IMR-90 (cell line): ENCODE measurements at regions not wholly inside any gene's neighbourhood (a gene's known extent, or its start where the extent isn't known, plus 50 kb on each side); places are given as distances from the start of the nearest gene placed in this dataset.

Experiments used
- ATAC-seq: fragments of 200-7000 bp; cut with Tn5 transposase; 2 replicates; pipeline ENCODE4 v1.9.1; 2020; ENCODE audit warnings: low read depth, mild to moderate bottlenecking, moderate library complexity
- BruUV-seq: library from RNA; stranded (reverse); fragments of 400-500 nt; replicated peaks from 2 replicates; lab custom pipeline; 2021; lab: Mats Ljungman, UMichigan
- CTCF ChIA-PET: fragments of 300-600 bp; formaldehyde crosslinking; extraction: SDS; loops from one replicate; lab custom pipeline; 2021; ENCODE audit warnings: antibody characterized with exemption; lab: Yijun Ruan, JAX
- POLR2A ChIA-PET: fragments of 300-600 bp; sonication (Branson Sonifier 250); formaldehyde crosslinking; loops from one replicate; lab custom pipeline; 2022; ENCODE audit warnings: antibody characterized with exemption; ENCODE audit not compliant: unreplicated experiment; lab: Charles Lee
- DNase-seq: peaks from one replicate; pipeline ENCODE4 v3.0.0; 2013
- H2AFZ ChIP-seq: replicated peaks from 2 replicates; pipeline ENCODE3; 2013; ENCODE audit warnings: low read length, mild to moderate bottlenecking; ENCODE audit not compliant: poor library complexity
- H2AK5ac ChIP-seq: 2 replicates; pipeline ENCODE4 v1.6.1; 2013; ENCODE audit warnings: low read depth, low read length, inconsistent platforms
- H2AK9ac ChIP-seq: replicated peaks from 2 replicates; pipeline ENCODE3; 2013; ENCODE audit warnings: mild to moderate bottlenecking, low read depth, low read length, moderate library complexity; ENCODE audit not compliant: poor library complexity
- H2BK120ac ChIP-seq: 2 replicates; pipeline ENCODE4 v1.6.1; 2013; ENCODE audit warnings: low read depth, low read length, inconsistent platforms
- H2BK15ac ChIP-seq: 3 replicates; pipeline ENCODE4 v1.6.1; 2013; ENCODE audit warnings: low read depth, low read length, inconsistent platforms
- H2BK20ac ChIP-seq: 2 replicates; pipeline ENCODE4 v1.6.1; 2013; ENCODE audit warnings: low read depth, mild to moderate bottlenecking, inconsistent platforms, low read length, moderate library complexity
- H2BK5ac ChIP-seq: 2 replicates; pipeline ENCODE4 v1.6.1; 2013; ENCODE audit warnings: mild to moderate bottlenecking, low read depth, low read length, inconsistent platforms; ENCODE audit not compliant: poor library complexity, severe bottlenecking
- H3K14ac ChIP-seq: replicated peaks from 2 replicates; pipeline ENCODE4 v1.6.1; 2013; ENCODE audit warnings: low read depth, low read length, inconsistent platforms
- H3K18ac ChIP-seq: 2 replicates; pipeline ENCODE4 v1.6.1; 2013; ENCODE audit warnings: low read depth, low read length, control low read depth
- H3K23ac ChIP-seq: 2 replicates; pipeline ENCODE4 v1.6.1; 2013; ENCODE audit warnings: low read depth, low read length, inconsistent platforms
- H3K27ac ChIP-seq: 2 replicates; pipeline ENCODE4 v1.5.1; 2013; ENCODE audit warnings: mild to moderate bottlenecking, control low read depth, low read length; ENCODE audit not compliant: insufficient read depth
- H3K27me3 ChIP-seq: 2 replicates; pipeline ENCODE4 v1.6.1; 2013; ENCODE audit warnings: low read length; ENCODE audit not compliant: control insufficient read depth, insufficient read depth
- H3K36me3 ChIP-seq: 2 replicates; pipeline ENCODE4 v1.6.1; 2013; ENCODE audit warnings: low read length, mixed read lengths; ENCODE audit not compliant: control insufficient read depth, insufficient read depth
- H3K4ac ChIP-seq: 2 replicates; pipeline ENCODE4 v1.6.1; 2013; ENCODE audit warnings: low read depth, low read length, inconsistent platforms
- H3K4me1 ChIP-seq: 2 replicates; pipeline ENCODE4 v1.6.1; 2013; ENCODE audit warnings: low read length, mixed read lengths; ENCODE audit not compliant: control insufficient read depth, insufficient read depth
- H3K4me2 ChIP-seq: 2 replicates; pipeline ENCODE4 v1.6.1; 2013; ENCODE audit warnings: low read depth, mild to moderate bottlenecking, control low read depth, low read length, moderate library complexity
- H3K4me3 ChIP-seq: 2 replicates; pipeline ENCODE4 v1.5.1; 2013; ENCODE audit warnings: low read depth, mild to moderate bottlenecking, control low read depth, low read length, moderate library complexity; ENCODE audit not compliant: insufficient read depth
- H3K56ac ChIP-seq: 2 replicates; pipeline ENCODE4 v1.6.1; 2013; ENCODE audit warnings: low read length, inconsistent platforms; ENCODE audit not compliant: insufficient read depth; ENCODE audit errors: extremely low read depth
- H3K79me1 ChIP-seq, 2 experiments: 2 replicates each; pipeline ENCODE4 v1.6.1; 2013; ENCODE audit warnings: low read length in 2 of 2, inconsistent platforms in 1 of 2, low read depth in 1 of 2
- H3K9ac ChIP-seq: 2 replicates; pipeline ENCODE4 v1.6.1; 2013; ENCODE audit warnings: low read depth, low read length, control low read depth
- H3K9me1 ChIP-seq: 2 replicates; pipeline ENCODE4 v1.6.1; 2013; ENCODE audit warnings: low read length, inconsistent platforms; ENCODE audit not compliant: insufficient read depth
- H3K9me3 ChIP-seq: 2 replicates; pipeline ENCODE4 v1.6.1; 2013; ENCODE audit warnings: low read length; ENCODE audit not compliant: control insufficient read depth, insufficient read depth
- H4K20me1 ChIP-seq: 2 replicates; pipeline ENCODE4 v1.6.1; 2013; ENCODE audit warnings: low read length, inconsistent platforms; ENCODE audit not compliant: insufficient read depth
- H4K5ac ChIP-seq: 2 replicates; pipeline ENCODE4 v1.6.1; 2013; ENCODE audit warnings: mild to moderate bottlenecking, low read depth, low read length, control low read depth
- H4K8ac ChIP-seq, 2 experiments: 2 replicates each; pipeline ENCODE4 v1.6.1; 2013; ENCODE audit warnings: low read depth in 2 of 2, low read length in 2 of 2, control low read depth in 1 of 2, inconsistent platforms in 1 of 2
- H4K91ac ChIP-seq: 2 replicates; pipeline ENCODE4 v1.6.1; 2013; ENCODE audit warnings: low read depth, low read length, inconsistent platforms; ENCODE audit not compliant: insufficient read depth
- BHLHE40 ChIP-seq: fragments of 150-350 bp; IDR thresholded peaks from 2 replicates; pipeline ENCODE4 v1.6.1; 2016; ENCODE audit warnings: mild to moderate bottlenecking, low read depth, low read length
- CHD1 ChIP-seq: IDR thresholded peaks from 2 replicates; pipeline ENCODE4 v1.6.1; 2012; ENCODE audit warnings: low read depth, low read length, improper control_type of control experiment
- CTCF ChIP-seq: conservative IDR thresholded peaks from 2 replicates; pipeline ENCODE4 v1.5.1; 2012; ENCODE audit warnings: mild to moderate bottlenecking, low read depth, low read length, improper control_type of control experiment
- ELK1 ChIP-seq: fragments of 150-350 bp; IDR thresholded peaks from 2 replicates; pipeline ENCODE4 v1.6.1; 2016; ENCODE audit warnings: low read depth, mild to moderate bottlenecking, low read length, moderate library complexity, borderline replicate concordance
- MAFK ChIP-seq: IDR thresholded peaks from 2 replicates; pipeline ENCODE4 v1.6.1; 2012; ENCODE audit warnings: low read depth, low read length, improper control_type of control experiment
- MXI1 ChIP-seq: IDR thresholded peaks from 2 replicates; pipeline ENCODE4 v1.6.1; 2012; ENCODE audit warnings: low read depth, mild to moderate bottlenecking, low read length, moderate library complexity, borderline replicate concordance
- NFE2L2 ChIP-seq: fragments of 150-350 bp; IDR thresholded peaks from 2 replicates; pipeline ENCODE4 v1.6.1; 2016; ENCODE audit warnings: low read depth, mild to moderate bottlenecking, low read length
- RCOR1 ChIP-seq: IDR thresholded peaks from 2 replicates; pipeline ENCODE4 v1.6.1; 2012; ENCODE audit warnings: mild to moderate bottlenecking, low read length, improper control_type of control experiment; ENCODE audit not compliant: insufficient replicate concordance
- RFX5 ChIP-seq: IDR thresholded peaks from 2 replicates; pipeline ENCODE4 v1.8.0; 2012; ENCODE audit warnings: low read depth, mild to moderate bottlenecking, low read length, moderate library complexity
- SMC3 ChIP-seq: fragments of 150-350 bp; IDR thresholded peaks from 2 replicates; pipeline ENCODE4 v1.6.1; 2016; ENCODE audit warnings: low read depth, mild to moderate bottlenecking, antibody characterized with exemption, low read length, moderate library complexity
- WGBS, 2 experiments: methylation state at CpG; one replicate each; pipeline versions ENCODE4 v1.1.5 to v1.1.7; 2013; ENCODE audit warnings: missing lambda C conversion rate in 2 of 2; ENCODE audit not compliant: insufficient read length in 1 of 2; ENCODE audit errors: extremely low coverage in 2 of 2; 5-methylcytosine and 5-hydroxymethylcytosine counted together
- dilution Hi-C: fragments of 300-500 bp; cut with HindIII; formaldehyde crosslinking; loops from one replicate; pipeline ENCODE4 v1.14.3; 2018; ENCODE audit warnings: low sequenced_read_pairs; ENCODE audit not compliant: unreplicated experiment
- in situ Hi-C: fragments of 300-500 bp; cut with MboI; formaldehyde crosslinking; loops from 3 replicates; pipeline ENCODE4 v1.14.3; 2019; ENCODE audit warnings: low sequenced_read_pairs, inconsistent platforms, mixed read lengths
- intact Hi-C: fragments of 100-400 bp; cut with micrococcal nuclease; formaldehyde crosslinking; loops from 2 replicates; pipeline ENCODE4 v1.10.0; 2022

- Histone ChIP-seq H4K91ac (no peak overlapping the region), H3K4me2 (no peak overlapping the region), H3K36me3 (no peaks in the 10 kb centered on the region), H2AFZ (no peak overlapping the region), H4K5ac (no peak overlapping the region), H3K14ac (no peak overlapping the region), H3K4ac (no peak overlapping the region), H3K9ac (no peak overlapping the region), H2BK5ac (no peak overlapping the region), H2AK5ac (no peak overlapping the region), H3K4me1 (no peaks in the 10 kb centered on the region), H3K4me3 (no peak overlapping the region), H2BK120ac (no peak overlapping the region), H3K23ac (no peak overlapping the region), H2BK20ac (no peak overlapping the region), H3K27ac (no peak overlapping the region), H4K8ac (no peak overlapping the region), H3K27me3 (no peaks in the 10 kb centered on the region), H3K9me1 (no peaks in the 10 kb centered on the region), H3K79me1 (no peaks in the 10 kb centered on the region), H3K56ac (no peak overlapping the region), H2AK9ac (peak overlapping the region; percentile 50), H4K20me1 (no peaks in the 10 kb centered on the region), H3K18ac (no peak overlapping the region), H3K9me3 (no peaks in the 10 kb centered on the region), H2BK15ac (no peak overlapping the region)
- no TSS peak for BruUV-seq
- POLR2A ChIA-PET, result no interaction called here
- DNase-seq, result no peak
- ATAC-seq, result no peak
- TF ChIP-seq RCOR1 (no peak), MXI1 (no peak), CHD1 (no peak), RFX5 (no peak), MAFK (no peak), SMC3 (no peak), BHLHE40 (no peak), CTCF (no peak), NFE2L2 (no peak), ELK1 (no peak)
- intact Hi-C loops, result no loop called here
- CTCF ChIA-PET, result interaction anchor here (0.6 kb wide), 1 partner anchor 153 kb away, joined by 3 read pairs; no protein-coding TSS in a partner anchor
- dilution Hi-C loops, result no loop called here
- 60% methylated on average over 2 of the region's 4 CpGs; no CpG with 5 or more reads in 1 of the 2 experiments for WGBS, 2 experiments
- in situ Hi-C loops, result no loop called here
Measured at GRCh38 chr7:13457790-13458189, 531.7 kb downstream of the ETV1 start.
